Tibial nerve (tissue), 4 donors: ENCODE measurements at regions not wholly inside any gene's neighbourhood (a gene's known extent, or its start where the extent isn't known, plus 50 kb on each side); places are given as distances from the start of the nearest gene placed in this dataset.

Experiments used
- DNase-seq, 2 donors: peaks; one replicate each; pipeline ENCODE4 v3.0.0-alpha.2; 2019; ENCODE audit warnings: low spot score in 2 of 2
- H3K27ac ChIP-seq, 4 donors: fragments of 200-600 bp; sonication (generic) in 3 of 4; one replicate each; pipeline ENCODE4 v1.5.1; 2017 to 2019; ENCODE audit warnings: mild to moderate bottlenecking in 1 of 4
- H3K27me3 ChIP-seq, 2 donors: fragments of 200-600 bp; sonication (generic) in 1 of 2; one replicate each; pipeline versions ENCODE4 v1.5.1 to v1.6.0; 2017 to 2019
- H3K36me3 ChIP-seq, 3 donors: fragments of 200-600 bp; sonication (generic); one replicate each; pipeline ENCODE4 v1.5.1; 2018 to 2019
- H3K4me1 ChIP-seq, 4 donors: fragments of 200-600 bp; sonication (generic) in 3 of 4; one replicate each; pipeline ENCODE4 v1.5.1; 2017 to 2019
- H3K4me3 ChIP-seq, 4 donors: fragments of 200-600 bp; sonication (generic) in 3 of 4; one replicate each; pipeline ENCODE4 v1.5.1; 2017 to 2019; ENCODE audit warnings: mild to moderate bottlenecking in 1 of 4, moderate library complexity in 1 of 4
- H3K9me3 ChIP-seq, 4 donors: fragments of 200-600 bp; sonication (generic) in 3 of 4; one replicate each; pipeline ENCODE4 v1.5.1; 2017 to 2019
- EP300 ChIP-seq, 2 donors: sonication (generic); formaldehyde crosslinking; IDR thresholded peaks; one replicate each; pipeline ENCODE4 v1.6.1; 2017; ENCODE audit warnings: antibody characterized with exemption in 2 of 2, mild to moderate bottlenecking in 1 of 2
- POLR2A ChIP-seq, 2 donors: fragments of 450-650 bp; IDR thresholded peaks; one replicate each; pipeline ENCODE4 v1.6.1; 2017; ENCODE audit warnings: antibody characterized with exemption in 2 of 2, mild to moderate bottlenecking in 2 of 2, moderate library complexity in 2 of 2
- WGBS, 2 donors: methylation state at CpG; one replicate each; pipeline ENCODE4 v1.1.5; 2018; 5-methylcytosine and 5-hydroxymethylcytosine counted together
- TF ChIP-seq, protein P1 (sequence below), 5 experiments: fragments of 200-600 bp in 3 of 5; fragments of 450-650 bp in 2 of 5; sonication (generic) in 3 of 5; IDR thresholded peaks; one replicate each; pipeline ENCODE4 v1.5.1; 2016 to 2019; ENCODE audit warnings: antibody characterized with exemption in 5 of 5, mild to moderate bottlenecking in 3 of 5, moderate library complexity in 2 of 5

DNA sequence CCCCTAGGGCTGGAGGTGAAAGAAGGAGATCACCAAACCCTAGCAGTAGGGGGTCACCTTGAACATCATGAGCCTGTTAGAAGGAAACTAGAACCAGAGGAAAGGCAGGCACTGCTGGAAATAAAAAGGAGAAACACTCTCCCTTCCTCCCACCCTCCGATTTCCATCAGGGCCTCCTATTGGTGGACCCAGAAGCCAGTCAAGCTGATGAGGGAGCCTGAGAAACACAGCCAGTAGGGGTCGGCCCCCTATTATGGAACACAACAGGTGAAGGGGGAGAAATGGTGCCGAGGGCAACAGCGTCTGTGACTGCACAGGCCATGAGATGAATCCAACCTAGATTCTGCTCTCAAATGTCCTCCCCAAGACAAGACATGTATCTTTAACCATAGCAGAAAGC lies 156.1 kb upstream of the LRFN2 start:
- Histone ChIP-seq H3K9me3 (no peaks in the 10 kb centered on the region), H3K27me3 (no peaks in the 10 kb centered on the region), H3K4me1 (peaks cover 0 to 7% (median 0%) of the 10 kb centered on the region in 4 donors), H3K4me3 (no peak overlapping the region), H3K36me3 (no peaks in the 10 kb centered on the region), H3K27ac (no peak overlapping the region)
- 76 to 78% methylated on average over 4 of the region's 4 CpGs for WGBS, 2 donors
- no peak for DNase-seq
- TF ChIP-seq POLR2A (IDR thresholded peaks at IDR 0.05) (no peak), EP300 (IDR thresholded peaks at IDR 0.05) (no peak)
- TF ChIP-seq, protein P1, sequence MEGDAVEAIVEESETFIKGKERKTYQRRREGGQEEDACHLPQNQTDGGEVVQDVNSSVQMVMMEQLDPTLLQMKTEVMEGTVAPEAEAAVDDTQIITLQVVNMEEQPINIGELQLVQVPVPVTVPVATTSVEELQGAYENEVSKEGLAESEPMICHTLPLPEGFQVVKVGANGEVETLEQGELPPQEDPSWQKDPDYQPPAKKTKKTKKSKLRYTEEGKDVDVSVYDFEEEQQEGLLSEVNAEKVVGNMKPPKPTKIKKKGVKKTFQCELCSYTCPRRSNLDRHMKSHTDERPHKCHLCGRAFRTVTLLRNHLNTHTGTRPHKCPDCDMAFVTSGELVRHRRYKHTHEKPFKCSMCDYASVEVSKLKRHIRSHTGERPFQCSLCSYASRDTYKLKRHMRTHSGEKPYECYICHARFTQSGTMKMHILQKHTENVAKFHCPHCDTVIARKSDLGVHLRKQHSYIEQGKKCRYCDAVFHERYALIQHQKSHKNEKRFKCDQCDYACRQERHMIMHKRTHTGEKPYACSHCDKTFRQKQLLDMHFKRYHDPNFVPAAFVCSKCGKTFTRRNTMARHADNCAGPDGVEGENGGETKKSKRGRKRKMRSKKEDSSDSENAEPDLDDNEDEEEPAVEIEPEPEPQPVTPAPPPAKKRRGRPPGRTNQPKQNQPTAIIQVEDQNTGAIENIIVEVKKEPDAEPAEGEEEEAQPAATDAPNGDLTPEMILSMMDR (IDR thresholded peaks at IDR 0.05), result no peak

DNA sequence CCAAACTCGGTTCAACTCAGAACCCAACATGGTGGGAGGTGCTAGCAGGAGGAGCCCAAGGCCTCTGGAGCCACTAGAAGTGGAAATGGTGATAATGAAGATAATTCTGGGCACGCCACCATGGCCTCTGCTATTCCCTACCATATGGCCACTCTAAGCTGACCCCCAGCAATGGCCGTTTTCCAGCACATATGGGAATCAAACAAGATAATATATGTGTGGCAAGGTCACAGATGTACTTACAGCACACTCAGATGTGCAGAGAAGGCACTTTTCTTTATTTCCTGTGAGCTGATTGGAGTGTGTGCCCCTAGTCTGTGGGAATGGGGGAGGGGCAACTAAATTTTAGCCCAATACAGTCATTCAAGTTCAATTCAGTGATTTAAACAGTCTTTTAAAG lies 153.4 kb upstream of the LRFN2 start:
- 69 to 70% methylated on average over 3 of the region's 3 CpGs for WGBS, 2 donors
- Histone ChIP-seq H3K27me3 (peaks cover 0 to 11% of the 10 kb centered on the region in 2 donors), H3K36me3 (no peaks in the 10 kb centered on the region), H3K4me3 (no peak overlapping the region), H3K9me3 (no peaks in the 10 kb centered on the region), H3K4me1 (peaks cover 0 to 8% (median 0%) of the 10 kb centered on the region in 4 donors), H3K27ac (no peak overlapping the region)
- no peak for DNase-seq
- TF ChIP-seq EP300 (IDR thresholded peaks at IDR 0.05), result no peak
- no peak for TF ChIP-seq POLR2A (IDR thresholded peaks at IDR 0.05)
- TF ChIP-seq, protein P1 (IDR thresholded peaks at IDR 0.05), result no peak

DNA sequence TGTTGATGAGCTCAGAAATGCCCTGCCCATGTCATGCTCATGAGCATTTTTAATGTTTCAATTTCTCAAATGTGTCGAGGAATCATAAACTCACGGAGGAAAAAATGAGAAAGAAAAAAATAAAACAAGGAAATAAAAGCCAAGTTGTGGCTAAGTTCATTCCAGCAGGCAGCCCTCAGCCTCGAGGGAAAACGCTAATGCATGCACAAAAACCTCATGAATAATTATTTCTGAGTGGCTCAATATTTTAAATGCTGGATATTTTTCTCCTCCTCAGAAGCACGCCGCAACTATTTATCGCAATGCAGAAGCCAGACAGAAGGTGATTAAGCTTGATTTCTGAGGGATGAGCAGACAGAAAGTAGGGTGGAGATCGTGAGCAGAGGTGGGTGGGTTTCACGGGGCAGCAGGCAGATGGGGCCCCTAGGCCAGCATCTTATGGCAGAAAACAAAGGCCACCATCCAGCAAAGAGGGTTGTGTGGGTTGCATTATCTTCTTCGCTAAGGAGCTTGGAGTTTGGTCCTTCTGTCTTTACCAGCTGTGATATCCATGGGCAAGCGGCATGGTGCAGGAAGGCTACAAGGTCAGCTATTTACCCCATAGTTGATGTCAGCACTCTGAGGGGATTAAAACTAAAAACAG lies 151.5 kb upstream of the LRFN2 start:
- Histone ChIP-seq H3K4me1 (peaks cover 0 to 8% (median 0%) of the 10 kb centered on the region in 4 donors), H3K4me3 (no peak overlapping the region), H3K27ac (no peak overlapping the region), H3K9me3 (no peaks in the 10 kb centered on the region), H3K27me3 (peaks cover 0 to 11% of the 10 kb centered on the region in 2 donors), H3K36me3 (no peaks in the 10 kb centered on the region)
- no peak for DNase-seq
- WGBS, 2 donors, result 57 to 62% methylated on average over 11 of the region's 11 CpGs
- TF ChIP-seq EP300 (IDR thresholded peaks at IDR 0.05), result no peak

DNA sequence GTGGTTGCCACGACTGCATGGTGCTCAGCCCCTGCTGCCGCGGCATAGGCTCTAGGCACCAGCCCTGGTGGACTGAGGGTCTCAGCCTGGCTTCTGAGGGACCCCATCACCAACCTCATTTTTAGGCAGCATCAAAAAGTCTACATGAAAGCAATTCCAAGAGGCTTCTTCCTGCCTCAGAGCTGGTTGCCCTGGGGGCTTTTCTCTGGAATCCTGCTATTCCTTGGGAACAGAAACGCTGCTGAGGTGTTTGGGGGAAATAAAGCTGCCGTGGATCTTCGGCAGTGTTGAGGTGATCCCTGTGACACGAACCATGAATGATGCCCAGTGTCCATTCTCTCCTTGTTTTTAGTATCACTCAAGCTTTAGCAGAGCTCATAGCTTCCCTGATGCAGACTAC lies 148.4 kb upstream of the LRFN2 start:
- WGBS, 2 donors, result 56 to 60% methylated on average over 7 of the region's 7 CpGs
- TF ChIP-seq EP300 (IDR thresholded peaks at IDR 0.05) (no peak), POLR2A (IDR thresholded peaks at IDR 0.05) (no peak)
- TF ChIP-seq, protein P1 (IDR thresholded peaks at IDR 0.05), result no peak
- DNase-seq, result no peak
- Histone ChIP-seq H3K9me3 (no peaks in the 10 kb centered on the region), H3K4me3 (no peak overlapping the region), H3K36me3 (no peaks in the 10 kb centered on the region), H3K27me3 (peaks cover 0 to 11% of the 10 kb centered on the region in 2 donors), H3K27ac (no peak overlapping the region), H3K4me1 (peaks cover 0 to 8% (median 0%) of the 10 kb centered on the region in 4 donors)

DNA sequence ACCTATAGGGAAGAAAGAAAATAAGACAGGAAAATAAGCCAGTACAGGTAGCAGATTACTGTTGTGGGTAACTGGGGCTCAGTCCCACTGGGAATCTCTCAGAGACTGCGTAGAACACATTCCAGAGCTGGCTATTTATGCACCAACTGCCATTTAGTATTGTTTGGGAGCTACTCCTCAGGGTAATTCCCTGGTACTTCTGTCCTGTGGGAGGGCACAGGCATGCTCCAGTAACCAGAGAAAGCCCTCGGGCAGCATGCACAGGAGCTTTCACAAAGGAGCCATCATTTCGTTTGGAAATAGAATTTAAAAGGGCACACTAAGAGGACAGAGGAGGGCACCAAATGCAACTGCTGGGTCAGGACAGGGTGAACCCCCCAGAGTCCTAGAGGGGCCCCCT lies 148.0 kb upstream of the LRFN2 start:
- 25 to 40% methylated on average over 3 of the region's 3 CpGs for WGBS, 2 donors
- H3K36me3 ChIP-seq, result no peaks in the 10 kb centered on the region
- peaks cover 0 to 8% (median 0%) of the 10 kb centered on the region in 4 donors for H3K4me1 ChIP-seq
- TF ChIP-seq EP300 (IDR thresholded peaks at IDR 0.05) (no peak), POLR2A (IDR thresholded peaks at IDR 0.05) (no peak)
- TF ChIP-seq, protein P1 (IDR thresholded peaks at IDR 0.05), result no peak
- peaks cover 0 to 11% of the 10 kb centered on the region in 2 donors for H3K27me3 ChIP-seq
- no peaks in the 10 kb centered on the region for H3K9me3 ChIP-seq
- no peak overlapping the region for H3K4me3 ChIP-seq
- DNase-seq, result no peak
- no peak overlapping the region for H3K27ac ChIP-seq
